GM21529 (cell line): ENCODE measurements at regions not wholly inside any gene's neighbourhood (a gene's known extent, or its start where the extent isn't known, plus 50 kb on each side); places are given as distances from the start of the nearest gene placed in this dataset.

Experiments
- ATAC-seq: cut with Tn5 transposase; IDR thresholded peaks from one replicate; pipeline ENCODE4 v1.9.1; 2021; ENCODE audit not compliant: unreplicated experiment

GRCh38 chr20:40925829-40926510, 102.7 kb upstream of the TOP1 start:
- ATAC-seq, result no peak

- no peak for ATAC-seq
Observed at GRCh38 chr20:40926928-40927327, 101.7 kb upstream of the TOP1 start.

- ATAC-seq, result no peak
Observed at GRCh38 chr20:40930561-40930960, 98.1 kb upstream of the TOP1 start.

- no peak for ATAC-seq
Observed at GRCh38 chr20:40931410-40932044, 97.1 kb upstream of the TOP1 start.

GRCh38 chr20:40932436-40932835, 96.2 kb upstream of the TOP1 start:
- ATAC-seq, result no peak

GRCh38 chr20:40933758-40934157, 94.9 kb upstream of the TOP1 start:
- ATAC-seq, result no peak

GRCh38 chr20:40938020-40938419, 90.6 kb upstream of the TOP1 start:
- no peak for ATAC-seq

- no peak for ATAC-seq
Observed at GRCh38 chr20:40939667-40940066, 89.0 kb upstream of the TOP1 start.

- peak; percentile 55 for ATAC-seq
Observed at GRCh38 chr20:40941133-40941610, 87.5 kb upstream of the TOP1 start.

- ATAC-seq, result no peak
Observed at GRCh38 chr20:40942006-40942405, 86.6 kb upstream of the TOP1 start.

GRCh38 chr20:40942775-40943174, 85.8 kb upstream of the TOP1 start:
- no peak for ATAC-seq

- no peak for ATAC-seq
Observed at GRCh38 chr20:40943591-40943990, 85.0 kb upstream of the TOP1 start.

- ATAC-seq, result no peak
Observed at GRCh38 chr20:40945189-40945588, 83.4 kb upstream of the TOP1 start.

GRCh38 chr20:40945754-40946450, 82.7 kb upstream of the TOP1 start:
- ATAC-seq, result peak; percentile 43

GRCh38 chr20:40946451-40946850, 82.2 kb upstream of the TOP1 start:
- ATAC-seq, result no peak

GRCh38 chr20:40948465-40949267, 80.0 kb upstream of the TOP1 start:
- ATAC-seq, result no peak

- no peak for ATAC-seq
Observed at GRCh38 chr20:40949346-40949745, 79.3 kb upstream of the TOP1 start.

- no peak for ATAC-seq
Observed at GRCh38 chr20:40952136-40952535, 76.5 kb upstream of the TOP1 start.

GRCh38 chr20:40953416-40953815, 75.2 kb upstream of the TOP1 start:
- ATAC-seq, result no peak

GRCh38 chr20:40953856-40954255, 74.8 kb upstream of the TOP1 start:
- ATAC-seq, result no peak

- ATAC-seq, result no peak
Observed at GRCh38 chr20:40954521-40955165, 74.0 kb upstream of the TOP1 start.
